ENCODE measurements at regions not wholly inside any gene's neighbourhood (a gene's known extent, or its start where the extent isn't known, plus 50 kb on each side); places are given as distances from the start of the nearest gene placed in this dataset.
A peak's percentile ranks its signal among the peaks of the same experiment; 100 is the strongest.

GRCh38 chr2:45318686-45319085, 292.4 kb downstream of the SRBD1 start:
- CTCF ChIA-PET = interaction anchor here (1.0 to 1.6 kb wide), 2 partner anchors 12 to 294 kb away, joined by 3 to 4 read pairs; no protein-coding TSS in a partner anchor

GRCh38 chr2:45316576-45317338, 294.3 kb downstream of the SRBD1 start:
- no peak for TF ChIP-seq ZSCAN20 (CRISPR knock-in tag; IDR thresholded peaks at IDR 0.05)
- TF ChIP-seq MAZ (IDR thresholded peaks at IDR 0.05; ENCODE audit: borderline replicate concordance, low read depth, low read length) = no peak
- TF ChIP-seq SMC3 (IDR thresholded peaks at IDR 0.05) = no peak
- TF ChIP-seq CTCF (IDR thresholded peaks at IDR 0.05) = no peak
- TF ChIP-seq USF2 (IDR thresholded peaks at IDR 0.05) = no peak
- TF ChIP-seq BHLHE40 (IDR thresholded peaks at IDR 0.05; ENCODE audit: low read depth, low read length) = no peak
- H3K4me2 ChIP-seq = no peak overlapping the region

More at GRCh38 chr2:45318686-45319085, 292.4 kb downstream of the SRBD1 start:
- whole genome bisulfite sequencing (ENCODE audit: missing lambda C conversion rate) = 47% methylated on average over 4 of the region's 4 CpGs
- TF ChIP-seq RAD21 (conservative IDR thresholded peaks at IDR 0.05 in 1 of 2, IDR thresholded peaks at IDR 0.05 in 1 of 2) = no peak
- TF ChIP-seq CTCF (IDR thresholded peaks at IDR 0.05) = no peak
- no peak for TF ChIP-seq RARB (CRISPR knock-in tag; IDR thresholded peaks at IDR 0.05)
- H3K27ac ChIP-seq = no peak overlapping the region
- POLR2A ChIA-PET = no interaction called here
- FAIRE-seq = no peak
- H3K4me3 ChIP-seq = no peak overlapping the region
- DNase-seq (ENCODE audit: low read depth in 1 of 2, low spot score in 1 of 2) = no peak
- ATAC-seq = no peak
- H3K9me3 ChIP-seq = peaks cover 4% of the 10 kb centered on the region; the same call in 2 of the 3 replicates
- no peak overlapping the region for H3K4me2 ChIP-seq
- no peaks in the 10 kb centered on the region for H3K4me1 ChIP-seq

GRCh38 chr2:45315861-45316260, 295.2 kb downstream of the SRBD1 start:
- Histone ChIP-seq H3K4me3 (no peak overlapping the region), H3K4me2 (no peak overlapping the region), H3K27ac (no peak overlapping the region), H3K9me3 (0 out of 3 replicates have a peak, but pooled peaks cover 3% of the 10 kb centered on the region), H3K4me1 (peaks cover 8% of the 10 kb centered on the region; the same call in 2 of the 3 replicates)
- FAIRE-seq = no peak
- no peak for DNase-seq (ENCODE audit: low read depth in 1 of 2, low spot score in 1 of 2)
- POLR2A ChIA-PET = no interaction called here
- 65% methylated on average over 3 of the region's 3 CpGs for WGBS (ENCODE audit: missing lambda C conversion rate)
- TF ChIP-seq EHMT2 (IDR thresholded peaks at IDR 0.05; ENCODE audit: low read depth) (no peak), MAZ (IDR thresholded peaks at IDR 0.05; ENCODE audit: borderline replicate concordance, low read depth, low read length) (no peak), MAFK (IDR thresholded peaks at IDR 0.05; ENCODE audit: partially characterized antibody) (peak; percentile 36), ATOH8 (CRISPR knock-in tag; IDR thresholded peaks at IDR 0.05; ENCODE audit: low read depth) (no peak), KDM1A (IDR thresholded peaks at IDR 0.05; ENCODE audit: low read depth) (no peak), BCL3 (IDR thresholded peaks at IDR 0.05) (no peak), CBX8 (IDR thresholded peaks at IDR 0.05) (no peak), BHLHE40 (IDR thresholded peaks at IDR 0.05; ENCODE audit: low read depth, low read length) (no peak), JUN (IDR thresholded peaks at IDR 0.05) (no peak)
- CTCF ChIA-PET = interaction anchor here (0.6 to 0.9 kb wide), 3 partner anchors 16 to 78 kb away, joined by 3 read pairs; no protein-coding TSS in a partner anchor
- no peak for ATAC-seq

More at GRCh38 chr2:45316576-45317338, 294.3 kb downstream of the SRBD1 start:
- Histone ChIP-seq H3K9me3 (no peaks in the 10 kb centered on the region), H3K4me1 (peaks cover 8% of the 10 kb centered on the region; the same call in 2 of the 3 replicates), H3K27ac (no peak overlapping the region), H3K4me3 (no peak overlapping the region)
- POLR2A ChIA-PET = no interaction called here
- no peak for FAIRE-seq
- CTCF ChIA-PET = interaction anchor here (0.6 kb wide), 1 partner anchor 21 kb away, joined by 3 read pairs; no protein-coding TSS in a partner anchor
- WGBS (ENCODE audit: missing lambda C conversion rate) = 65% methylated on average over 10 of the region's 10 CpGs
- no peak for DNase-seq (ENCODE audit: low read depth in 1 of 2, low spot score in 1 of 2)
- no peak for ATAC-seq

Data from A549 (cell line).